ENCODE measurements at regions not wholly inside any gene's neighbourhood (a gene's known extent, or its start where the extent isn't known, plus 50 kb on each side); places are given as distances from the start of the nearest gene placed in this dataset.

GRCh38 chr22:22812031-22812905 is 75.3 kb upstream of the IGLL5 start:
- Histone ChIP-seq H3K36me3 (no peaks in the 10 kb centered on the region), H3K4me3 (no peak overlapping the region), H3K27me3 (no peaks in the 10 kb centered on the region), H3K27ac (no peak overlapping the region), H3K9me3 (no peaks in the 10 kb centered on the region), H3K4me1 (no peaks in the 10 kb centered on the region)
- 81 to 85% methylated on average over 10 of the region's 10 CpGs for WGBS, 2 donors
- intact Hi-C loops (cut with DNase I): no loop called here
- DNase-seq: no peak
- TF ChIP-seq EP300 (IDR thresholded peaks at IDR 0.05) (no peak), CTCF (IDR thresholded peaks at IDR 0.05) (no peak)

GRCh38 chr22:22813126-22814075 is 74.2 kb upstream of the IGLL5 start:
- H3K4me1 ChIP-seq: no peaks in the 10 kb centered on the region
- WGBS, 2 donors: 67 to 85% methylated on average over 3 of the region's 3 CpGs
- no peaks in the 10 kb centered on the region for H3K36me3 ChIP-seq
- intact Hi-C loops (cut with DNase I): no loop called here
- no peak for TF ChIP-seq EP300 (IDR thresholded peaks at IDR 0.05)
- no peak for TF ChIP-seq CTCF (IDR thresholded peaks at IDR 0.05)
- H3K27ac ChIP-seq: no peak overlapping the region
- H3K4me3 ChIP-seq: no peak overlapping the region
- no peaks in the 10 kb centered on the region for H3K9me3 ChIP-seq
- H3K27me3 ChIP-seq: no peaks in the 10 kb centered on the region
- no peak for DNase-seq

- Histone ChIP-seq H3K4me3 (no peak overlapping the region), H3K36me3 (no peaks in the 10 kb centered on the region), H3K27me3 (no peaks in the 10 kb centered on the region), H3K4me1 (no peaks in the 10 kb centered on the region), H3K9me3 (no peaks in the 10 kb centered on the region), H3K27ac (no peak overlapping the region)
- intact Hi-C loops (cut with DNase I): no loop called here
- no peak for DNase-seq
- 91 to 93% methylated on average over 14 of the region's 14 CpGs for WGBS, 2 donors
- TF ChIP-seq POLR2AphosphoS5 (IDR thresholded peaks at IDR 0.05): no peak
- TF ChIP-seq EP300 (IDR thresholded peaks at IDR 0.05): no peak
- no peak for TF ChIP-seq POLR2A (IDR thresholded peaks at IDR 0.05)
- no peak for TF ChIP-seq CTCF (IDR thresholded peaks at IDR 0.05)
Observed at GRCh38 chr22:22814666-22815396, 72.8 kb upstream of the IGLL5 start.

DNA sequence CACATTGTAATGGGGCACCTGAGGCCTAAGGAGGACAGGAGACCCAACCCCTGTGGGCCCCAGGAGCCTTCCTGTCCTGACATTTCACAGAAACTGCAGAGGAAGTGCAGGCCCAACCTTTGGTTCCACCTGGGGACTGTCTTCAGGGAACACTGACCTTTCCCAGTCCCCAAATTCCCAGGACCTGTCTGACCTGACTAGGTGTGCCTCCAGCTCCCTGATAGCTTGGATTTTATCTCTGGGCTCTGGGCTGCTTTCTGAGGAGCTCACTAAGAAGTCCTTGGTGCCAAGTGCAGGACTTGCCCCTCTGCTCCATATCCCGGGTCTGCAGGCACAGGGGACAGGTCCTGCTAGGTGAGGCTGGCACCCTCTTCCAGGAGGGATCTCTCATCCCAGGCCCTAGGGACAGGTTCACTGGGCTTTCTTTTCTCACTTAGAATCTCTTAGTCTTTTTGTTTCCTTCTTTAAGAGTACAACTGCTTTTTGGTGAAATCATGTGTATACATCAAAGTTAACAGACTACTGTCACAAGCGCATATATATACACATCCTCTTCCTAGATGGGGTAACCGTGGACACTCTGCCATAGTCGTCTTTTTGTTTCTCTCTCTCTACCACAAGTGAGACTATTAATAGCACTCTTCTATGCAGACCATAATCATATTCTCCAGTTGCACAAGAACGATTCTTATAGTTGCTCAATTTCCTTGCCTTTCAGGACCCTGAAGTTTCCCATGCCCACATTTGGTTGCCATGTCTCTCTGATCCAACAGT is 72.0 kb upstream of the IGLL5 start:
- no peaks in the 10 kb centered on the region for H3K36me3 ChIP-seq
- H3K9me3 ChIP-seq: no peaks in the 10 kb centered on the region
- intact Hi-C loops (cut with DNase I): no loop called here
- DNase-seq: no peak
- TF ChIP-seq POLR2AphosphoS5 (IDR thresholded peaks at IDR 0.05) (no peak), EP300 (IDR thresholded peaks at IDR 0.05) (no peak), CTCF (IDR thresholded peaks at IDR 0.05) (no peak), POLR2A (IDR thresholded peaks at IDR 0.05) (no peak)
- 52 to 76% methylated on average over 5 of the region's 5 CpGs for WGBS, 2 donors
- H3K27ac ChIP-seq: no peak overlapping the region
- H3K27me3 ChIP-seq: no peaks in the 10 kb centered on the region
- H3K4me1 ChIP-seq: no peaks in the 10 kb centered on the region
- no peak overlapping the region for H3K4me3 ChIP-seq

All from sigmoid colon (tissue), 6 donors.